NCI-H1048 (cell line): ENCODE measurements at regions not wholly inside any gene's neighbourhood (a gene's known extent, or its start where the extent isn't known, plus 50 kb on each side); places are given as distances from the start of the nearest gene placed in this dataset.
"Not testable (repeated sequence)": the region's sequence is repeated elsewhere in the genome, so short reads cannot be mapped to it uniquely, and the experiment has no call there.

Experiments
- DNase-seq: peaks from one replicate; lab custom pipeline; 2025; lab: John Stamatoyannopoulos, UW

DNA sequence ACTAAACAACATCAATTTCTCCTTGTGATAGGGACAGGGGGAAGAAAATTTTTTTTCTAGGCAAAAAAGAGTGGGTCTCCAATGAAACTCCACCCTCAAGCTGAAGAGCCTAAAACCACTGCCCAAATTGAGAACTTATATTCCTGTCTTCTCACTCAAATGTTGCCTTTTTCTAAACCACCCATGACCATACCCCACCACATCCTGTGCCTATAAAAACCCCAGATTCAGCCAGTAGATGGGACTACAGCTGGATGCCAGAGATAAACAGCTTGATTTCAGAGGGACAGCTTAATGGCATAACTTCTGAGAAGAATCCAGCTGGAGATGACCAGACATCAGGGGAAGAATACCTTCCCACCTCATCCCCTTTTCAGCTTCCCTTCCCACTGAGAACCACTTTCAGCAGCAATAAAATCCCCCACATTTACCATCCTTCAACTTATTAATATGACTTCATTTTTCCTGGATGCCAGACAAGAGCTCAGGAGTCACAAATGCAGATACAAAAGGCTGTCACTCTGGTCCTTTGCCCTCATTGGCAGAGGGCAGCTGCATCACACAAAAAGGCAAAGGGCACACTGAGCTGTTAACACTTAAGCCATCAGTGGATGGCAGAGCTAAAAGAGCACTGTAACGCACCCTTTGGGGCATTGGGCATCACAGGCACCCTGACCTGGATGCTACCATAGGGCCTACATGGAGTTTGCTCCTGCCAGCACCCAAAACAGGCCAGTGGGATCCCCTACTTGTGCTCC, 972.5 kb upstream of the CTNND2 start:
- no peak for DNase-seq

DNA sequence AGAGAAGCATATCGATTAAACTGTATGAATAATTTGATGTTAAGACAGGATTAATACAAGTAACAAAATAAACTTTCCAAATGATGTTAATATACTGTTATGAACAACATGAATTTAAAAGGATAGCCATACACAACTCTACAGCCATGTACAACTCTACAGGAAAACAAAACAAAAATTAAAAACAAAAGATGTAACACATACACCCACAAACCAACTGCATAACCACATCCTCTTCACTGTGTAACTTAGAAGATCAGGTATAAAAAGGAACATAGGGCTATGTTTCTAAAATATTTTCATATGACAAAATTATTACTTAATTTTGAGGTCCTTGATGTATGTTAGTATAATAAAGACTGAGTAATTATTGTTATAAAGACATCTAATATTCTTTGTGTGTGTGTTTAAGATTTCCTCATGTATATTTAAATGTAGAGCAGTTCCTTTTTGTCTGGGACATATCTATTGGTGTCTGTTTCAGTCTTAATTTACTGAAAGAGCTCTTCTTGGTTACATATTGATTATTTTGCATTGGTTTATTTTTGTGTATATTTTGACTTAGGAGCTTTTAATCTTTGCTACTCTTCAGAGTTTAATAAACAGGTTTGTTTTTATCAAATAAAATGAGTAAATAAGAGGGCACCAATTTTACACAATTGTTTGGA, 966.8 kb upstream of the CTNND2 start:
- DNase-seq, result no peak

DNA sequence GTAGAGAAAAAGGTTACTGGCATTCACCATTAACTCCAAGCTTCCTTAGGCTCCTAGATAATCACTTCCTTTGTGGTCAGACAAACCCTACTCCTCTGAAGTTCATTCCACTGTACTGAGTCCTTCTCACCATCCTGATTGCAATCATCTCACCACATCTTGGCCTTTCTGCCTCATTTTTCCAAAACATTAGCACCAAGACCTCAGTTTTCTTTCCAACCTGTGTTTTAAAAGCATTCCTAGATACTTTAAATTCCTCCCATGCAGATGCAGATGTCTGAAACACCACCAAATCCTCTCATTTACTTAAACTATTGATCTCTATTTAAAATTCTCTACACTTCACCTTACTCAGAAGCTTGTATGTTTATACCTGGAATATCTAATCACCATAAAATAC, 961.3 kb upstream of the CTNND2 start:
- no peak for DNase-seq

DNA sequence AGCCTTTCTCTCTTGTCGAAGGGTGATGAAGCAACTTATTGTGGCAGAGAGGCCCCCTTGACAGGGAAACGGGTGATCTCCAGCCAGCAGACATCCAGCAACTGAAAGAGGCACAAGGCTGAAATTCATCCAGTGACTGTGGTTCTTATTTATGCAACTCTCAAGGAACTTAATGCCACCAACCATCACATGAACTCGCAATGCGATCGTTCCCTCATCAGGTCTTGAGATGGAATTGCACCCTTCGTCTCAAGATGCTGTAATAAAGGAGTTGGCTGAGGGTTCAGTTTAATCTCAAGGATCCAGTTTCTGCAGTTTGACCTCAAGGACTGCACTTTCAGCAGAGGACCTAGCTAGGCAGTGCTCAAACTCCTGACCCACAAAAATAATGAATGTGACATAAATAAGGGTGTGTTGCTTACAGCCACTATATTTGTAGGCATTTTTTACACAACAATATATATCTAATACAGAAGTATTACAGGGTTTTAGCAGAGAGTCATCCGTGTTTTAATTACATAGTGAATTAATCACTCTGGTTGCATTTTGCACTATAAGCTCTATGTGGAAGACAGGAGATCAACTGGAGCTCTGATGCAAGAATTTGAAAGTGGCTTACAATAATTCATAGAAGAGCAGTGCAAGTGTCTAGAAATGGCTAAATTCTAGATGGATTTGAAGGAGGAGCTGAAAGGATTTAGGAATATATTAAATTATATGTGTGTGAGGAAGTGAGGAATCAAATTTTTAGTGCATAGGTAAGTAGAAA, 957.8 kb upstream of the CTNND2 start:
- no peak for DNase-seq

DNA sequence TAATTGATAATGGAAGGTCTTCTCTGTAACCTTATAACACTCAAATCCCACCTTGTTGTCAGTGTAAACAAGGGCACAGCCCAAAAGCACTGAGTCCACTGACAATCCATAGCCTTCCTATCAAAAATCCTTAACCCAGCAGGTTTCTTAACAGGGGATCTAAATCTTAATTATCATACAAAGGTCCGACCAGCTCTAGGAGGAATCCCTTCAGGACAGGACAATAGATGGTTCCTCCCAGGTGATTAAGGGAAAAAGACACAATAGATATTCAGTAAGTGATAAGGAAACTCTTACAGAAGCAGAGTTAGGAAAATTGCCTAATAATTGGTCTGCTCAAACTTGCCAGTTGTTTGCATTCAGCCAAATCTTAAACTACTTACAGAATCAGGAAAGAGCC, 951.9 kb upstream of the CTNND2 start:
- DNase-seq, result not testable (repeated sequence)

DNA sequence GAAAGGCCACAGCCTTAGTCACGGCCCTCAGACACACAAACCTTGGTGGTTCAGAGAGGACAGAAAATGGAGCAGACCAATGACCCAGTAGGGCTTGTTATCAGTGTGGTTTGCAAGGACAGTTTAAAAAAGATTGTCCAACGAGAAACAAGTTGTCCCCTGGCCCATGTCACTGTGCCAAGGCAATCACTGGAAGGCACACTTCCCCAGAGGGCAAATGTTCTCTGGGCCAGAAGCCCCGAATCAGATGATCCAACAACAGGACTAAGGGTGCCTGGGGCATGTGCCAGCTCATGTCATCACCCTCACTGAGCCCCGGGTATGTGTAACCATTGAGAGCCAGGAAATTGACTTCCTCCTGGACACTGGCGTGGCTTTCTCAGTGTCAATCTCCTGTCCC, 950.1 kb upstream of the CTNND2 start:
- no peak for DNase-seq

DNA sequence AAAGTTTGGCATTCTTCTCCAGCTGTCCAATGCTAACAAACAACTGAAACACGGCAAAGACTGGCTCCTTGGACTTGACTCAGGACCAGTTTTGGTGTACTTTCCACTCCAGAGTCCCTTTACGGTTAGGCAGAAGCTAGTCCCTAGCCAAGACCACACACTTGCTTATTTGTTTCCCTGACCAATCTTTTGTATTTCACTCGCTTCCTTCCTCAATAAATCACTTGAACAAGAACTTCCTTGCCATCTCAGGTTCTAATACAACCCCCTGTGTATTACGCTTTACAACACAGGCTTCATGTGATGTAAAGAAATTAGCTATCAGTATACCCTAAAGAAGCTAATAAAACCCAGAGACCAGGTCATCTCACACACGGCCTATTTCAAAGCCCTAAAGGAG, 947.5 kb upstream of the CTNND2 start:
- DNase-seq, result no peak

DNA sequence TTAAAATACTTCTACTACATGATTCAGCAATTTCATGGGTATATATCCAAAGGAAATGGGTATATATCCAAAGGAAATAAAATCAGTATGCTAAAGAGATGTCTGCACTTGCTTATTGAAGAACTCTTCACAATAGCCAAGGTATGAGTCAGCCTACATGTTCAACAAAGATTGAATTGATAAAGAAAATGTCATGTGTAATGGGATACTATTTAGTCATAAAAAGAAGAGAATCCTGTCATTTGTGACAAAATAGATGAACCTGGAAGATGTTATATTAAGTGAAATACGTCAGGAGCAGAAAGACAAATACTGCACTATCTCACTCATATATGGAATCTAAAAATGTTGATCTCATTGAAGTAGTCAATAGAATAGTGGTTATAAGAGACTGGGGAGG, 944.5 kb upstream of the CTNND2 start:
- DNase-seq, result no peak

DNA sequence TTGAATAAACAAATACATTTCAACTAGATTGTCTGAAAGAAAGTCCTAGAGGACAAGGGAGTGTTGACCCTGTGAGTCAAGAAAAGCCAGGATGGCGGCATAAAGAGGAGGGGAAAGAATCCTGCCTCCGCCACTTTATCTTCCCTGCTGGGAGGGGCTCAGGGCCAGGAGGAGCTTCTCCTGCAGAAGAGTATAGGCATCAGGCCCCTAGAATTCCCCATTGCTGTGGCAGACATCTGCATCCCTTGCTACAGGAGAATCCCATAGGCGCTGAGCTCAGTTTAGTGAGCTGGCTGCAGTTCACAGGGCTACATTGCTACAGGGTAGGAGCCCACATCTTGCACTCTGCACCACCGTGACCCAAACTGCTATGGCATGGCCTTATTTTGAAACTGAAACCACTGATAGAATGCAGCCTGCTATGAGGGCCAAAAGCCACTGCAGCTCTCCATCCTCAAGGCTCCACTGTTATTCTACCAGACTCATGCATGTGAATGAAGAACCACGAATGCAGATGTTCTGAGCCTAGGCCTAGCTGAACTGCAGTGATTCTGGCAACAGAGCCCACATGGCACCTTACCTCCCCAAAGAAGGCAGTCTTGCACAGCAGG, 941.4 kb upstream of the CTNND2 start:
- DNase-seq, result no peak

DNA sequence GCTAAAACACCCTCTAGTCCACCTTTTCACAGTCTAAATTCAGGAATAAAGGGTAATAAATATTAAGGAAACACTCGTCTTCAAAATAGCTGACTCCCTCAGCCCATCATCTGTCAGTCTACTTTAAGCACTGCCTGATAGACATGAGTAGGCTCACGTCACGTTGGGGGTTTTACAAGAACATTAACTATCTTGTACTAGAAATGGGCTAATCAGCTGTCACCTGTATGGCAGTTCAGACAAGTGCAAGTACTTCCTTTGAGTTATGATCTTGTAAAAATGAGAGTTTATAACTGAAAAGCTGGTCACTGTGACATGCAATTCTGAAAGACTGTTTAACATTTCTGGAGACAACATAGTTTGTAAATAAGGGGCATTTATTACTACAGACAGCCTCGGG, 936.7 kb upstream of the CTNND2 start:
- DNase-seq, result no peak

DNA sequence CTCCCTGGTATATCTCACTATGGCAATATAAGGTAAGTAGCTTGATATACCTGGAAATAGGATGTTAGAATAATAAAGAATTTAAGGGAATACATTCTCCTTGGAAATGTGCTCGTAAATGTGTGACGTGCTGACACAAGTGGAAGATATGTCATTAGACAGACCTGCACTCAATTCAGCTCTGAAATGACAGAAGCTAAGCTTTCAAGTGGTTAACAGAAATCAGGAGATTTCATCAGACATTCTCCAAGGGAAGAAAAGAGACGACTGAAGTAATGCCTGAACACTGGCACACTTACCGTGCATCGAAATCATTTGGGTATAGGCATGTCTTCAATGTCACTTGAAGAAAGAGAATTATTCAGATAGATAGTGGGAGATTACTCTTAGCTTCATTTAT, 933.3 kb upstream of the CTNND2 start:
- no peak for DNase-seq

DNA sequence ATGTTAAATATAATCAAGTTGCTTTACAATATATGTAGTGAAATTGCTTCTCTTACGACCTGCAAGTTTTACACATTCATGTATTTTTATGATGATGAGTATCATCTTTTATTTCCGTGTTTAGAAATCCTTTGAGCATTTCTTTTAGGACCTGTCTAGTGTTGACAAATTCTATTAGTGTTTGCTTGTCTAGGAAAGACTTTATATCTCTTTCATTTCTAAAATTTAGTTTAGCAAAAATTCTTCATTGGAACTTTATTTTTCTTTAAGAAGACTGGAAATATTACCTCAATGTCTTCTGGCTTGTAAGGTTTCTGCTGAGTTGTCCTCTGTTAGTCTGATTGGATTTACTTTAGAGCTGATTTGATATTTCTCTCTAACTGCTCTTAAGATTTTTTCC, 920.9 kb upstream of the CTNND2 start:
- no peak for DNase-seq

DNA sequence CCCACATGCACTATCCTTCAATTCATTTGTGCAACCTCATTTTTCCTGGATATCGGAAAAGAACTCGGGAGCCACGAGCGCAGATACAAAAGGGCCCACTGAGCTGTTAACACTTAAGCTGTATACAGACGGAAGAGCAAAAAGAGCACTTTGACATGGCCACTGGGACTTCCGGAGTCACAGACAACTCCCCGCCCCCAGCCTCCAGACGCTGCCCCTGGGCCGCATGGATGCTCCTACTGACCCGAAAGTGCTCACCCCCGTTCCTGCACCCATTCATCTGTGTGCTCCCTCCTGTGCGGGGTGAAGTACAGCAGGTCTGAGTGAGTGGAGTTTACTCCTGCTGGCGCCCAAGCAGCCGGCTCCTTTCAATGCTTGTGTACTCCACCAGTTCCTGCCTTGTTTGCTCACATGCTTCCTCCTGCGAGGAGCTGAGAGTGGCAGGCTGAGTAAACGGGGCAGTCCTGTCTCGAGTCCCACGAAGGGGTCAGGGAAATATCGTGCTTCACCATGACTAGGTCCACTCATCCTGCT, 901.0 kb upstream of the CTNND2 start:
- no peak for DNase-seq

DNA sequence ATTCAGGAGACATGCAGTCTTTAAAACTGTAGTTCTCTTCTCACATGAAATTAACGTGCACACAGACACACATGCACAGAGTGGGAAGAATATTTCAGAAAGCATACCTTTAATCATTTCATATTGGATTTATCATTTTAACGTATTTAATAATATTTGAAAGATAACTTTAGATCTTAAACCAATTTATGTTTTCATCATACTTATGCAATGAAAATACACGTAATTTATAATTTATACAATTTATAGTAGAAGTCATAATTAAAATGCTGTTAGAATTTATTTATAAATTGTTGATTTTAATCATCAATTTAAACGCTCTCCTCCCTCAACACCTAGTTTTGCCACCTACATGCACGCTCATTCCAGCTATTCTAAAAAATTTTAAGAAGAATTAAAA, 894.9 kb upstream of the CTNND2 start:
- no peak for DNase-seq

DNA sequence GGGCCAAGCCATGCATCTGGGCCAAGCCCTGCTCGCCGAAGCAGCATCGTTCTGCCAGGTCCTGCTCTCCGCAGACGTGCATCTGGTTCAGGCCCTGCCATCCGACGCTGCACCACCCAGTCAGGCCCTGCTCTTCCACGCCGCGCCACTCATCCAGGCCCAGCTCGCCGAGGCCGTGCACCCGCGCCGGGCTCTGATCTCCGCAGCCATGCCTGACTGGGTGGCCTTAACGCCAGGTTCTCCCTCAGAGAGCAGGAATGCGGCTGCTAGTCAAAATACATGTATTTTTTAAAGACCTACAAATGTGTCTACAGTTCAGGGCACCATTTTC, 891.1 kb upstream of the CTNND2 start:
- DNase-seq, result no peak

DNA sequence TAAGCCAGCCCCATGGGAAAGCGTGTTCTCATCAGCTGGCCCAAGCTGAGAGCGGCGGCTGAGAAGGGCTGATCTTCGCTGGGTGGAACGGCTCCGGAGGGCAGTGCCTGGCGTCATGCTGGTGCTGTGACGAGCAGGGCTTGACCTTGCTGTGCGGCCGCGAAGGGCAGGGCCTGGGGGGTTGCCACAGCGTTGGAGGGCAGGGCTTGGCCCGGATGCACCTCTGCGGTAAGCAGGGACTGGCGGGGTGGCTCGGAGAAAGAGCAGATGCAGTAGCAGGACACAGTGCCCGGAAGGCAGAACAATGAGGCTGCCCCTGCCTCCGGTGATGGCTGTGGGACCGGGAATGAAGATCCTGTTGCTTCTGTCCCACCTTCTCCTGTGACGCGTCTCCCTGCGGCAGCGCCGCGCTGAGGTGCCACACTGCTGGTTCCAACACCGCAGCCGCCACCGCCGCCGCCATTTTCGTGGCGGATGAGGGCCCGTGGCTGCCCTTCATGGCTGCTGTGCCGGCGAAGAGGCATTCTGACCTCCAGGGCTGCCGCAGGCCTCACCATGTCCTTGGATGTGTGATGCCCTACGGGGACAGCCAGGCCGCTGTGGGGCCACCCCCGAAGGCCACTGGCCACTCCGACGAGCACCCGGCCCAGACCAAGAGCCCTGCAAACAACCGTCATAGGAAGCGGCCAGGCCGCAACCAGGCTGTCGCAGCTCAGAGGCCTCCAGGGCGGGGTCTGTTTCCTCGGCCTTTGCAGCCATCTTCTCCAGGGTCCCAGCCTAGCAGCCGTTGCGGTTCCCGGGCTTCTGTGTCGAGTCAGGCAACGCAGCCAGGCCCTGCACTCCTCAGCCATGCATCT, 890.5 kb upstream of the CTNND2 start:
- no peak for DNase-seq

DNA sequence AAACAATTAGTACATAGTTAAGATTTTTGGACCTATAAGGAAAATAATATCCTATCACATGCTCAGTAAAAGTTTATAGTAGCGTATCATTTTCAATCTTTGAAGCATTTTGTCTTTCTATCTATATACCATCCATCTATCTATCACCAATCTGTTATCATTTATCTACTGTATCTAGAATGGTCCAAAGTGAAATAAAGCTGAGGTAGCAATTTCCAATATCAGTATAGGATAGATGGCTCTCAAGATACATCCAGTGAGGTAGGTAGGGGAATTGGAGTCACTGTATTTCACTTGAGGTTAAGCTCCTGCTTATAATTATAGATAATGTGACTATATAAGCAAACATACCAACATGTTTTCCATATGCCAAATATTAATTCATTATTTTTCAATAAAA, 889.1 kb upstream of the CTNND2 start:
- no peak for DNase-seq

DNA sequence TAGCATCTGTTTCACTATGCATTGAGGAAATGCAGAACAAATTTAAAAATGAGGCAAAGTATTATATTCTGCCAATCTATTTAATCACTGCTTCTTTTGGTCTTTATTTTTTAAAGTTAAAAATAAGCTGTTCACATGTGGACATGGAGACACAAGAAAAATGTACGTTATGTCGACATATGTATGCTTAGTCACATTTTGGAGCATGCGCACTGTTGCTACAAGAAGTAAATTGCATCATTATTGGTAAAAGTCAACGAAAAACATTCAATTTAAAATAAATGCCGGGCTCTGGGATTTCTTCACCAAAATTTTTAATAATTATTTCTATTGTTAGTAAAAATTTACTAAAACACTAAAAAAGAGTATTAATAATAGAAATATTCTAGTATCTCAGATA, 876.3 kb upstream of the CTNND2 start:
- no peak for DNase-seq

DNA sequence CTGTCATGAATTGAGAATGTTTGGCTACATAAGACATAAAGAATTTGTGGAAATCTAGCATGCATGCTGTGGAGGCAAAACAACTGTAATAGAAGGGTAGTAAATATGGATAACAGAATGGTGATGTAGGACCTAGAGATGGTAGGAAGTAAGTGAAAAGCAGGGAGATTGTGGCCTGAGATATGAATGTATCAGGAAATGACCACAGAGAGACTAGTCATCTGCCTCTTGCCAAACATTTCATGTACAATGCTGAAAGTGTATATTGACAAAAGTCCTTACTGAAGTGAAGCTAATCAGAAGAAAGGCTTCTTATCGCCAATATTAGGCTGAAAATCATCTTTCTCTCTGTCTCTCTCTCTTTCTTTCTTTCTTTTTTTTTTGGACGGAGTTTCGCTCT, 873.1 kb upstream of the CTNND2 start:
- no peak for DNase-seq

DNA sequence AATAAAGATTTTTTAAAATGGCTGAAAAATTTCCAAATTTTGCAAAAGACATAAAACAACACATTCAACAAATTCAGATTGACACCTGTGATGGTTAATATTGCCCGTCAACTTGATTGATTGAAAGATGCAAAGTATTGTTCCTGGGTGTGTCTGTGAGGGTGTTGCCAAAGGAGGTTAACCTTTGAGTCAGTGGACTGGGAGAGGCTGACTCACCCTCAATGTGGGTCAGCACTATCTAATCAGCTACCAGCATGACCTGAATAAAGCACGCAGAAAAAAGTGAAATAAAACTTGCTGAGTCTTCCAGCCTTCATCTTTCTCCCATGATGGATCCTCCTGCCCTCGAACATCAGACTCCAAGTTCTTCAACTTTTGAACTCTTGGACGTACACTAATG, 868.0 kb upstream of the CTNND2 start:
- DNase-seq, result no peak

DNA sequence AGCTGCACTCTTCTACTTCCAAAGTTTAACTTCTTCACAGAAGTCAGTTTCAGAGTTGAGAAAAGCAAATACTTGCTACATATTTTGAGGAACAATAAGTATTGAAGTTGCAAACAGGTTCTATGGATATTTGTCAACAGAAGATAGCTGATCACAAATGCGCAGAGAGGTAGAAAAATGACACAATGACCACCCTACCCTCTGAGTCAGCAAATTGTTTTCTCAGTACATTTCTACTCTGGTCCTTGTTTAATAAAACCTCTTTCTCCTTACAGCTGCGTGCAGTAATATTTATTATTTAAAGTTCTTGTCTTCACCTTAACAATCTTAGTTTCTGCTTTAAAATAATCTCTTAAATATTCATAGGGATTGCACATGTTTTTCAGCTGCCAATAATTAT, 855.1 kb upstream of the CTNND2 start:
- no peak for DNase-seq

DNA sequence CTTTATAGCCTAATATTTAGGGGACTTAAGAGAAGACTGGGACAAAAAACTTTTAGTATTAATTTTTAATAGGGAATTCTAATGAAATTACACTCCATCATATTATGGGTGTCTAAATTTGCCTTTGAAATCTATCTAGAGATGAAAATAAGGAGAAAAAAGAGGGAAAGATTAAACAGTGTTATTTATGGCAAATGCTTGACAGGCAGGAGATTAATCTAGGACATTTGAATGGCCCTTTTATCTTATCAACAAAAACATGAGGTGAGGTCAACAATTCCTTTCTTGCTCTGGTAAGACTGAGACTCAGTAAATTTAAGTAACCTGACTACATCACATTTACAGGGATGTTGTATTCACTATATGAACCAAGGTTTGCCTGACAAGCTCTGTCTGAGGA, 852.8 kb upstream of the CTNND2 start:
- DNase-seq, result no peak
